SK-N-SH treated with all-trans-retinoic acid at 6 μM for 48 hours (cell line): ENCODE measurements at regions not wholly inside any gene's neighbourhood (a gene's known extent, or its start where the extent isn't known, plus 50 kb on each side); places are given as distances from the start of the nearest gene placed in this dataset.

ENCODE experiments used
- ARNTL ChIP-seq: fragments of 450-650 bp; formaldehyde crosslinking; IDR thresholded peaks from 2 replicates; pipeline ENCODE4 v1.5.0; 2020; ENCODE audit warnings: low read depth, mild to moderate bottlenecking, moderate library complexity, borderline replicate concordance
- GLIS3 ChIP-seq: fragments of 250-450 bp; sonication (Bioruptor Pico); IDR thresholded peaks from 2 replicates; pipeline ENCODE4 v1.5.0; 2020; ENCODE audit warnings: mild to moderate bottlenecking, moderate library complexity
- PATZ1 ChIP-seq: fragments of 250-450 bp; sonication (Bioruptor Pico); IDR thresholded peaks from 2 replicates; pipeline ENCODE4 v1.8.0; 2020; ENCODE audit warnings: mild to moderate bottlenecking, moderate library complexity, borderline replicate concordance
- PPARA ChIP-seq: fragments of 250-450 bp; sonication (Bioruptor Pico); IDR thresholded peaks from 2 replicates; pipeline ENCODE4 v1.5.0; 2020; ENCODE audit warnings: mild to moderate bottlenecking, borderline replicate concordance
- SNAI2 ChIP-seq: fragments of 250-450 bp; sonication (Bioruptor Pico); IDR thresholded peaks from 2 replicates; pipeline ENCODE4 v1.5.0; 2020; ENCODE audit warnings: mild to moderate bottlenecking, moderate library complexity
- ZC3H10 ChIP-seq: fragments of 250-450 bp; sonication (Bioruptor Pico); IDR thresholded peaks from 2 replicates; pipeline ENCODE4 v1.5.1; 2021; ENCODE audit warnings: mild to moderate bottlenecking, moderate library complexity
- ZFP30 ChIP-seq: fragments of 450-650 bp; formaldehyde crosslinking; IDR thresholded peaks from 2 replicates; pipeline ENCODE4 v1.5.0; 2022; ENCODE audit warnings: mild to moderate bottlenecking, moderate library complexity
- ZNF8 ChIP-seq: fragments of 450-650 bp; formaldehyde crosslinking; IDR thresholded peaks from 2 replicates; pipeline ENCODE4 v1.5.0; 2020; ENCODE audit warnings: mild to moderate bottlenecking, moderate library complexity
- TF ChIP-seq, protein P1 (sequence below): fragments of 250-450 bp; sonication (Bioruptor Pico); IDR thresholded peaks from 2 replicates; pipeline ENCODE4 v1.8.0; 2021; ENCODE audit warnings: low read depth, mild to moderate bottlenecking, moderate library complexity, borderline replicate concordance
- TF ChIP-seq, protein P2 (sequence below): fragments of 250-450 bp; sonication (Bioruptor Pico); IDR thresholded peaks from 2 replicates; pipeline ENCODE4 v1.5.1; 2020; ENCODE audit warnings: low read depth, mild to moderate bottlenecking, moderate library complexity

DNA sequence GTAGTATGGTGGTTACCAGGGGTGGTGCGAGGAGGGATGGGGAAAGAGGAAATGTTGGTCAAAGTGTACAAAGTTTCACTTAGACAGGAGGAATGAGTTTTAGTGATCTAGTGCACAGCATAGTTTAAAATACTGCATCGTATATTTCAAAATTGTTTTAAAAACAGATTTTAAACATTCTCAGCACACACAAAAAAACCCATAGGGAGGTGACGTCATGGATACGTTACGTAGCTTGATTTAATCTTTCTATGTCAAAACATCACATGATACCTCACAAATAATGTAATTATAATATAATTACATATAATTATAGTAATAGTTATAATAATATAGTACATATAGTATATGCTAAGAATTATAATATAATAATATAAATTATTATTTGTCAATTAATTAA lies 614.2 kb downstream of the TMEM114 start:
- TF ChIP-seq ZNF8 (CRISPR knock-in tag) (no peak), PPARA (CRISPR knock-in tag) (no peak), PATZ1 (CRISPR knock-in tag) (no peak), ARNTL (no peak), GLIS3 (CRISPR knock-in tag) (no peak), ZFP30 (CRISPR knock-in tag) (no peak), ZC3H10 (no peak), SNAI2 (CRISPR knock-in tag) (no peak)
- TF ChIP-seq, protein P1, sequence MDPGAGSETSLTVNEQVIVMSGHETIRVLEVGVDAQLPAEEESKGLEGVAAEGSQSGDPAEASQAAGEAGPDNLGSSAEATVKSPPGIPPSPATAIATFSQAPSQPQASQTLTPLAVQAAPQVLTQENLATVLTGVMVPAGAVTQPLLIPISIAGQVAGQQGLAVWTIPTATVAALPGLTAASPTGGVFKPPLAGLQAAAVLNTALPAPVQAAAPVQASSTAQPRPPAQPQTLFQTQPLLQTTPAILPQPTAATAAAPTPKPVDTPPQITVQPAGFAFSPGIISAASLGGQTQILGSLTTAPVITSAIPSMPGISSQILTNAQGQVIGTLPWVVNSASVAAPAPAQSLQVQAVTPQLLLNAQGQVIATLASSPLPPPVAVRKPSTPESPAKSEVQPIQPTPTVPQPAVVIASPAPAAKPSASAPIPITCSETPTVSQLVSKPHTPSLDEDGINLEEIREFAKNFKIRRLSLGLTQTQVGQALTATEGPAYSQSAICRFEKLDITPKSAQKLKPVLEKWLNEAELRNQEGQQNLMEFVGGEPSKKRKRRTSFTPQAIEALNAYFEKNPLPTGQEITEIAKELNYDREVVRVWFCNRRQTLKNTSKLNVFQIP (CRISPR knock-in tag), result no peak
- TF ChIP-seq, protein P2, sequence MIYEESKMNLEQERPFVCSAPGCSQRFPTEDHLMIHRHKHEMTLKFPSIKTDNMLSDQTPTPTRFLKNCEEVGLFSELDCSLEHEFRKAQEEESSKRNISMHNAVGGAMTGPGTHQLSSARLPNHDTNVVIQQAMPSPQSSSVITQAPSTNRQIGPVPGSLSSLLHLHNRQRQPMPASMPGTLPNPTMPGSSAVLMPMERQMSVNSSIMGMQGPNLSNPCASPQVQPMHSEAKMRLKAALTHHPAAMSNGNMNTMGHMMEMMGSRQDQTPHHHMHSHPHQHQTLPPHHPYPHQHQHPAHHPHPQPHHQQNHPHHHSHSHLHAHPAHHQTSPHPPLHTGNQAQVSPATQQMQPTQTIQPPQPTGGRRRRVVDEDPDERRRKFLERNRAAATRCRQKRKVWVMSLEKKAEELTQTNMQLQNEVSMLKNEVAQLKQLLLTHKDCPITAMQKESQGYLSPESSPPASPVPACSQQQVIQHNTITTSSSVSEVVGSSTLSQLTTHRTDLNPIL (CRISPR knock-in tag), result no peak
